GM06990 (cell line): ENCODE measurements at regions not wholly inside any gene's neighbourhood (a gene's known extent, or its start where the extent isn't known, plus 50 kb on each side); places are given as distances from the start of the nearest gene placed in this dataset.
"Not testable (repeated sequence)": the region's sequence is repeated elsewhere in the genome, so short reads cannot be mapped to it uniquely, and the experiment has no call there.

ENCODE experiments used
- DNase-seq: peaks from one replicate; pipeline ENCODE4 v3.0.0-alpha.2; 2011; ENCODE audit not compliant: insufficient read length; ENCODE audit errors: extremely low read depth
- H3K27me3 ChIP-seq: replicated peaks from 2 replicates; pipeline ENCODE4 v1.6.0; 2011; ENCODE audit warnings: low read length; ENCODE audit not compliant: control insufficient read depth, insufficient read depth
- H3K36me3 ChIP-seq: 2 replicates; pipeline ENCODE4 v1.5.1; 2011; ENCODE audit warnings: low read length; ENCODE audit not compliant: control insufficient read depth, insufficient read depth
- H3K4me3 ChIP-seq: replicated peaks from 2 replicates; pipeline ENCODE4 v1.5.1; 2011; ENCODE audit warnings: low read depth, mild to moderate bottlenecking, control low read depth, low read length
- CTCF ChIP-seq: IDR thresholded peaks from 2 replicates; pipeline ENCODE4 v1.5.1; 2011; ENCODE audit warnings: low read length, control low read depth, mild to moderate bottlenecking, inconsistent platforms; ENCODE audit not compliant: insufficient read depth, poor library complexity, severe bottlenecking

GRCh38 chr1:29682919-29683295, 446.6 kb downstream of the PTPRU start:
- DNase-seq, result no peak
- no peaks in the 10 kb centered on the region for H3K36me3 ChIP-seq
- no peak for TF ChIP-seq CTCF

GRCh38 chr1:29682171-29682918, 446.0 kb downstream of the PTPRU start:
- Histone ChIP-seq H3K27me3 (no peaks in the 10 kb centered on the region; the same call in 1 of the 2 replicates), H3K4me3 (no peak overlapping the region)
- DNase-seq, result no peak

More at GRCh38 chr1:29682919-29683295, 446.6 kb downstream of the PTPRU start:
- Histone ChIP-seq H3K27me3 (no peaks in the 10 kb centered on the region; the same call in 1 of the 2 replicates), H3K4me3 (no peak overlapping the region)

GRCh38 chr1:29681416-29681815, 445.1 kb downstream of the PTPRU start:
- not testable (repeated sequence) for H3K4me3 ChIP-seq, H3K36me3 ChIP-seq, DNase-seq, H3K27me3 ChIP-seq

More at GRCh38 chr1:29682171-29682918, 446.0 kb downstream of the PTPRU start:
- no peak for TF ChIP-seq CTCF
- H3K36me3 ChIP-seq, result no peaks in the 10 kb centered on the region

- H3K27me3 ChIP-seq, result no peaks in the 10 kb centered on the region; the same call in 1 of the 2 replicates
- TF ChIP-seq CTCF, result no peak
- no peak overlapping the region for H3K4me3 ChIP-seq
- H3K36me3 ChIP-seq, result no peaks in the 10 kb centered on the region
- no peak for DNase-seq
These were observed 443.7 kb downstream of the PTPRU start for GRCh38 chr1:29679828-29680558.

GRCh38 chr1:29679316-29679715, 443.0 kb downstream of the PTPRU start:
- Histone ChIP-seq H3K36me3 (no peaks in the 10 kb centered on the region), H3K4me3 (no peak overlapping the region), H3K27me3 (no peaks in the 10 kb centered on the region; the same call in 1 of the 2 replicates)
- DNase-seq, result no peak
- no peak for TF ChIP-seq CTCF
